ENCODE measurements at regions not wholly inside any gene's neighbourhood (a gene's known extent, or its start where the extent isn't known, plus 50 kb on each side); places are given as distances from the start of the nearest gene placed in this dataset.

- Histone ChIP-seq H3K4me2 (no peak overlapping the region), H3K79me2 (ENCODE audit: insufficient read depth, low read depth) (no peaks in the 10 kb centered on the region), H3K27me3 (ENCODE audit: insufficient read depth, low read depth) (no peaks in the 10 kb centered on the region), H2AFZ (ENCODE audit: low read depth) (no peak overlapping the region), H4K20me1 (ENCODE audit: insufficient read depth) (no peaks in the 10 kb centered on the region), H3K36me3 (ENCODE audit: insufficient read depth) (no peaks in the 10 kb centered on the region), H3K27ac (no peak overlapping the region), H3K4me1 (ENCODE audit: low read depth, poor library complexity, severe bottlenecking) (no peaks in the 10 kb centered on the region), H3K4me3 (IDR thresholded peaks at IDR 0.05; ENCODE audit: insufficient read depth, low read depth, low read length) (no peak overlapping the region), H3K9ac (no peak overlapping the region)
- TF ChIP-seq CTCF (conservative IDR thresholded peaks at IDR 0.05; ENCODE audit: low read depth, low read length) = no peak
These were observed 671.3 kb downstream of the LRRC70 start for GRCh38 chr5:63249960-63250359.

GRCh38 chr5:63247651-63248050, 669.0 kb downstream of the LRRC70 start:
- H3K79me2 ChIP-seq (ENCODE audit: insufficient read depth, low read depth) = no peaks in the 10 kb centered on the region

GRCh38 chr5:63245271-63245670, 666.7 kb downstream of the LRRC70 start:
- Histone ChIP-seq H3K4me3 (IDR thresholded peaks at IDR 0.05; ENCODE audit: insufficient read depth, low read depth, low read length) (no peak overlapping the region), H3K4me2 (no peak overlapping the region), H3K27ac (no peak overlapping the region), H3K79me2 (ENCODE audit: insufficient read depth, low read depth) (no peaks in the 10 kb centered on the region), H3K36me3 (ENCODE audit: insufficient read depth) (no peaks in the 10 kb centered on the region), H3K4me1 (ENCODE audit: low read depth, poor library complexity, severe bottlenecking) (no peaks in the 10 kb centered on the region), H4K20me1 (ENCODE audit: insufficient read depth) (no peaks in the 10 kb centered on the region), H3K9ac (no peak overlapping the region), H3K27me3 (ENCODE audit: insufficient read depth, low read depth) (no peaks in the 10 kb centered on the region), H2AFZ (ENCODE audit: low read depth) (no peak overlapping the region)
- no peak for TF ChIP-seq CTCF (conservative IDR thresholded peaks at IDR 0.05; ENCODE audit: low read depth, low read length)

More at GRCh38 chr5:63247651-63248050, 669.0 kb downstream of the LRRC70 start:
- Histone ChIP-seq H3K27ac (no peak overlapping the region), H4K20me1 (ENCODE audit: insufficient read depth) (no peaks in the 10 kb centered on the region), H3K36me3 (ENCODE audit: insufficient read depth) (no peaks in the 10 kb centered on the region), H3K4me3 (IDR thresholded peaks at IDR 0.05; ENCODE audit: insufficient read depth, low read depth, low read length) (no peak overlapping the region), H3K27me3 (ENCODE audit: insufficient read depth, low read depth) (no peaks in the 10 kb centered on the region), H2AFZ (ENCODE audit: low read depth) (no peak overlapping the region), H3K9ac (no peak overlapping the region), H3K4me2 (no peak overlapping the region), H3K4me1 (ENCODE audit: low read depth, poor library complexity, severe bottlenecking) (no peaks in the 10 kb centered on the region)
- no peak for TF ChIP-seq CTCF (conservative IDR thresholded peaks at IDR 0.05; ENCODE audit: low read depth, low read length)

GRCh38 chr5:63240063-63240755, 661.6 kb downstream of the LRRC70 start:
- H3K79me2 ChIP-seq (ENCODE audit: insufficient read depth, low read depth) = no peaks in the 10 kb centered on the region
- no peak overlapping the region for H3K4me2 ChIP-seq
- no peaks in the 10 kb centered on the region for H3K4me1 ChIP-seq (ENCODE audit: low read depth, poor library complexity, severe bottlenecking)
- H2AFZ ChIP-seq (ENCODE audit: low read depth) = no peak overlapping the region; the same call in 1 of the 2 replicates
- H3K9ac ChIP-seq = no peak overlapping the region
- no peaks in the 10 kb centered on the region for H4K20me1 ChIP-seq (ENCODE audit: insufficient read depth)
- no peaks in the 10 kb centered on the region for H3K36me3 ChIP-seq (ENCODE audit: insufficient read depth)
- no peak for TF ChIP-seq CTCF (conservative IDR thresholded peaks at IDR 0.05; ENCODE audit: low read depth, low read length)
- H3K4me3 ChIP-seq (IDR thresholded peaks at IDR 0.05; ENCODE audit: insufficient read depth, low read depth, low read length) = no peak overlapping the region
- H3K27me3 ChIP-seq (ENCODE audit: insufficient read depth, low read depth) = no peaks in the 10 kb centered on the region
- no peak overlapping the region for H3K27ac ChIP-seq
